ENCODE measurements at regions not wholly inside any gene's neighbourhood (a gene's known extent, or its start where the extent isn't known, plus 50 kb on each side); places are given as distances from the start of the nearest gene placed in this dataset.
A peak's percentile ranks its signal among the peaks of the same experiment; 100 is the strongest.

GRCh38 chrX:46447384-46447783 is 97.8 kb downstream of the ZNF674 start:
- no peak for FAIRE-seq

GRCh38 chrX:46446727-46447378 is 98.4 kb downstream of the ZNF674 start:
- no peak for FAIRE-seq

GRCh38 chrX:46444011-46444410 is 101.2 kb downstream of the ZNF674 start:
- FAIRE-seq, result no peak

- no peak for FAIRE-seq
These were observed 108.5 kb downstream of the ZNF674 start for GRCh38 chrX:46436744-46437143.

GRCh38 chrX:46433892-46434291 is 111.3 kb downstream of the ZNF674 start:
- FAIRE-seq, result no peak

- FAIRE-seq, result peak; percentile 88
These were observed 136.4 kb downstream of the ZNF674 start for GRCh38 chrX:46408553-46409407.

- FAIRE-seq, result no peak
These were observed 137.5 kb downstream of the ZNF674 start for GRCh38 chrX:46407753-46408130.

- FAIRE-seq, result no peak
These were observed 138.0 kb downstream of the ZNF674 start for GRCh38 chrX:46407036-46407752.

GRCh38 chrX:46404774-46405173 is 140.4 kb downstream of the ZNF674 start:
- FAIRE-seq, result no peak

- FAIRE-seq, result no peak
These were observed 144.4 kb downstream of the ZNF674 start for GRCh38 chrX:46400530-46401443.

GRCh38 chrX:46398874-46399273 is 146.3 kb downstream of the ZNF674 start:
- no peak for FAIRE-seq

- no peak for FAIRE-seq
These were observed 147.1 kb downstream of the ZNF674 start for GRCh38 chrX:46398126-46398525.

- FAIRE-seq, result no peak
These were observed 158.7 kb downstream of the ZNF674 start for GRCh38 chrX:46386511-46386910.

- FAIRE-seq, result no peak
These were observed 162.2 kb downstream of the ZNF674 start for GRCh38 chrX:46383006-46383405.

GRCh38 chrX:46382595-46382994 is 162.6 kb downstream of the ZNF674 start:
- no peak for FAIRE-seq

GRCh38 chrX:46381630-46382029 is 163.6 kb downstream of the ZNF674 start:
- no peak for FAIRE-seq

- FAIRE-seq, result no peak
These were observed 165.0 kb downstream of the ZNF674 start for GRCh38 chrX:46380148-46380752.

GRCh38 chrX:46376246-46376885 is 168.9 kb downstream of the ZNF674 start:
- FAIRE-seq, result peak; percentile 70

GRCh38 chrX:46375831-46376230 is 169.4 kb downstream of the ZNF674 start:
- FAIRE-seq, result no peak

- no peak for FAIRE-seq
These were observed 170.8 kb downstream of the ZNF674 start for GRCh38 chrX:46374371-46374770.

- FAIRE-seq, result no peak
These were observed 177.7 kb downstream of the ZNF674 start for GRCh38 chrX:46367491-46367890.

Data from TTC549 (cell line).